Superior temporal gyrus (tissue), 1 donor: ENCODE measurements at regions not wholly inside any gene's neighbourhood (a gene's known extent, or its start where the extent isn't known, plus 50 kb on each side); places are given as distances from the start of the nearest gene placed in this dataset.
"Not testable (repeated sequence)": the region's sequence is repeated elsewhere in the genome, so short reads cannot be mapped to it uniquely, and the experiment has no call there.

Experiments
- DNase-seq: peaks from one replicate; pipeline ENCODE4 v3.0.0-alpha.2; 2016; ENCODE audit errors: extremely low spot score

DNA sequence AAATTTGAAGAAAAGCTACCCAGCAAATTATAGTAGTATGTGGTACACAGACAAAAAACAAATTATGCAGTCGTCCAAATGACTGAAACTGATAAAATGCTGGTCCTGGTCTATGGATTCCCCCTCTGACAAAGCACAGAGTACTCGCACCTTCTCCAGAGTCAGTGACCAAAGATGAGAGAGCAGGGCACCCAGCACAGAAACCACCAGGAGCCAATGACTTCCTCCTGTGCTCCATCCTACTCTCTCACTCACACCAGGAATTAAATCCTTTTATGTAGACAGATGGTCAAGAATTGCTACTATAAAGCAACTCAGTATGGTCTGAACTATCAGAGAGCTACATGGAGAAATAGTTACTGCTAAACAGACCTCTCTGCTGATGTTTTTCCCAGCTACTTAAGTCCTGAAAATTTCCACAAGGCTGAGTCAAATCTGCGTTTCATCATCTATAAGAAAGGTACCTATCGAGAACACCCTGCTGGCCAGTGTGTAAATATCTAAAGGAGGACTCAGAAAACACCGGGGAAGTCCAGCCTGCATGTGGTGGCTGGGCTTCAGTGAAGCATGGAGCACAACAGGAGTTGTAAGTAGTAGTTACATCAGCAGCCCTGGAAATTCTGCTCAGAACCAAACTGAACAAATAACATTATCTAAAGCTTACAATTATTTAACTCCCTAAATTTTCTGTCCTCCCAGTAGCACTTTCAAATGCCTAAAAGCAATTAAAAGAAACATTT lies 84.5 kb upstream of the FBXO28 start:
- not testable (repeated sequence) for DNase-seq

DNA sequence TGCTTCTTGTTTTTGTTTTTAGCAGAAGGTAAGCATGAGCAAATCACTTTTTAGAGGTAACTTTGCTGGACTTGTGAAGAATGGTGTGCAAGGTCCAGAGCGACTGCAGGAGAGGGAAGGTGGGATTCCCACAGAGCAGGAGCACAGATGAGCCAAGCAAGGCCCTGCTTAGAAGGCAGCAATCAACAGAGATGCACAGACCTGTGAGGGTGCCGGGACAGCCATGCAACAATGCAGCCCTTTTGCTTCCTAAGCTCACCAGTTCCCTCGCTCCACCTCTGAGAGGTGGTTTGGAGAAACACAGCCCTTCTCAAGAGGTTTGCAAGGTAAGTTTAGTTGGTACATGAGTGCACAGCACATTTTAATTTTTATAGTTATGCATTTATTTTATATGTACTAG lies 85.1 kb upstream of the FBXO28 start:
- not testable (repeated sequence) for DNase-seq

DNA sequence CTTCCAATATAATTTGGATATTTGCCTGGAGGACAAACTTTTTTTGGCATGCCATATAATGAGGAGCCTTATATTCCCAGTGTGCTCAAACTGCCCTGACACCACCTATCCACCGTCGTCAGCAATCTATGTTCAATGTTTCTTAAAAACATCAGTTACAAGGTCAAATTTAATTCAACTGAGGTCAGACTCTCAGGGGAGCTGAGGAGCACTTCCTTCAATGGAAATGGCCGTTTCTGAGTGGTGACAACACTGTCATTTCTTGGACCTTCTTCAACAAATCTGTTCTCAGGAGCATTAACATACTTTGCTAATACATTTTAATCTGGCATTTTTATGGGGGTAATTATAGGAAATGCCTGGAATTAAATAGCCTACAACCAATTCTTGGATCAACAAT lies 90.8 kb upstream of the FBXO28 start:
- DNase-seq = not testable (repeated sequence)

DNA sequence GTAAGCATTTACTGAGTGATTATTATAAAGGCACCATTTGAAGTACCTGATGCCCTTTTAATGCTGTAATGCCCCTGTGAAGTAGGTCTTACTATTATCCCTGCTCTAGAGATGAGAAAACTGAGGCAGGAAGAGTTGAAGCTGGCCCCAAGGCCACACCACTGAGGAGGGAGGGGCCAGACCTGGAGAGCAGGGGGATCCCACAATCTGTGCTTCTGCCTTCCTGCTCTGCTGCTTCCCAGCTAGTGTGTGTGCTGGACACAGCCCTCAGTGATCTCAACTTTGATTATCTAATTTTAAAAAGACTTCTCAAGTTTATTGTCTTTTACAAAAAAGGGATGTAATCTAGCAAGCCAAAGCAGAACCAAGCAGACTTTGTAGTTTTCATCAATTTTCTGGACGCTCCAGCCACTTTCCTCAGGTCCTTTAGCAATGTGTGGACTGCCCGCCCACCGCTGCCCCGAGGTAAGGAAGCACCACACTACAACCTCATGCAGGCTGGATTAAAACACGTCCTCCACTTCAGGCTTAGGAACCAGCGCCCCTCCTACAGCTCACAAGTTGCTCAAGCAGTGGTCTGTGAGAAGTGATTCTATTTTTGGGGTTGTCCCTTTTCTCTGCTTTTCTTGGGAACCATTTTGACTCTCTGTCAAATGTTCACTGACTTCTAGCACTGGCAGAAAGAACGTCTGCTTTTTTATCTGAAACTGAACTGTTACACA lies 91.5 kb upstream of the FBXO28 start:
- DNase-seq = not testable (repeated sequence)

DNA sequence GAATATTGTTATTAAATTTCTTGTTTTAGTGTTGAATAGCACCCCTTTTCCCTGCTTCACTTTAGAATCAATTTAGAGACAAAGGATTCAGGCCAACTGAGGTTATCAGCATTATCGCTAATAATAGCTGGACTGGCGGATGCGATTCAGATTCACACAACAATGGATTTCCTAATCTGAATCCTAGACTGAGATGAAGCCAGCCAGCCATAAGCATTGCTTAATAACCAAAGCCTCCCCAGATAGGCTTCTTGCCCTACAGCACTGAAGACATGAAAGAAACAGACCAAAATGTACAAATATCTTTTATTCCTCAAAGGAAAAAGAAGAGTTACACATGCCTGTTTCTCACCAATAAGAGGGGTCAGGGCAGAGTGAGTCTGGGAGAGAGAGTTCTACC lies 94.0 kb upstream of the FBXO28 start:
- not testable (repeated sequence) for DNase-seq

DNA sequence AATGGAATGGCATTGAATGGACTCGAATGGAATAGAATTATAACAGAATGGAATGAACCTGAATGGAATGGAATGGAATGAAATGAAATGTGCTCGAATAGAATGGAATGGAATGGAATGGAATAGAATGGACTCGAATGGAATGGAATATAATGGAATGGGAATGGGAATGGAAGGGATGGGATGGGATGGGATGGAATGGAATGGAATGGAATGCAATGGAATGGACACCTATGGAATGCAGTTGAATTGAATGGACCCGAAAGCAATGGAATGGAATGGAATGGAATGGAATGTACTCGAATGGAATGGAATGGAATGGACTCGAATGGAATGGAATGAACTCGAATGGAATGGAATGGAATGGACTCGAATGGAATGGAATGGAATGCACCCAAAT lies 98.1 kb upstream of the FBXO28 start:
- DNase-seq = not testable (repeated sequence)

DNA sequence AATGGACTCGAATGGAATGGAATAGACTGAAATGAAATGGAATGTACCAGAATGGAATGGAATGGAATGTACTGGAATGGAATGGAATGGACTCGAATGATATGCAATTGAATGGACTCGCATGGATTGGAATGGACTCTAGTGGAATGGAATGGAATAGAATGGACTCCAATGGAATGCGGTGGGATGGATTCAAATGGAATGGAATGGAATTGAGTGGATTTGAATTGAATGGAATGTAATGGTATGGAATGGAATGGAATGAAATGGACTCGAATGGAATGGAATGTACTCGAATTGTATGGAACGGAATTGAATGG lies 99.6 kb upstream of the FBXO28 start:
- no peak for DNase-seq

DNA sequence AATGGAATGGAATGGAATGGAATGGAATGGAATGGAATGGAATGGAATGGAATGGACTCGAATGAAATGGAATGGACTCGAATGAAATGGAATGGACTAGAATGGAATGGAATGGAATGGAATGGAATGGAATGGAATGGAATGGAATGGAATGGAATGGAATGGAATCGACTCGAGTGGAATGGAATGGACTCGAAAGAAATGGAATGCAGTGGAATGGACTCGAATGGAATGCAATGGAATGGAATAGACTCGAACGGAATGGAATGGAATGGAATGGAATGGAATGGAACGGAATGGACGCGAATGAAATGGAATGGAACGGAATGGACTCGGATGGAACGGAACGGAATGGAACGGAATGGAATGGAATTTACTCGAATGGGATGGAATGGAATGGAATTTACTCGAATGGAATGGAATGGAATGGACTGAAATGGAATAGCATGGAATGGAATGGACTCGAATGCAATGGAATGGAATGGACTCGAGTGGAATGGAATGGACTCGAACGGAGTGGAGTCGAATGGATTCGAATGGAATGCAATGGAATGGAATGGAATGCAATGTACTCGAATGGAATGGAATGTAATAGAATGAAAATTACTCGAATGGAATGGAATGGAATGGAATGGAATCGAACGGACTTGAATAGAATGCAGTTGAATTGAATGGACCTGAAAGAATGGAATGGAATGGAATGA lies 100.1 kb upstream of the FBXO28 start:
- not testable (repeated sequence) for DNase-seq

DNA sequence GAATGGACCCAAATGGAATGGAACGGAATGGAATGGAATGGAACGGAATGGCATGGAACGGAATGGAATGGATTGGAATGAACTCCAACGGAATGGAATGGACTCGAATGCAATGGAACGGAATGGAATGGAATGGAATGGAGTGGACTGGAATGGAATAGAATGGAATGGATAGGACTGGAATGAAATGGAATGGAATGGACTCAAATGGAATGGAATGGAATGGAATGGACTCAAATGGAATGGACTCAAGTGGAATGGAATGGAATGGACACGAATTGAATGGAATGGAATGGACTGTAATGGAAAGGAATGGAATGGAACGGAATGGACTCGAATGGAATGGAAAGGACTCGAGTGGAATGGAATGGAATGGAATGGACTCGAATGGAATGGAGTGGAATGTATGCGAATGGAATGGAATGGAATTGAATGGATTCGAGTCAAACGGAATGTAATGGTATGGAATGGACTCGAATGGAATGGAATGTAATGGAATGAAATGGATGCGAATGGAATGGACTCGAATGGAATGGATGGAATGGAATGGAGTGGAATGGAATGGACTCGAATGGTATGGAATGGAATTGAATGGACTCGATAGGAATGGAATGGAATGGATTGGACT lies 101.0 kb upstream of the FBXO28 start:
- DNase-seq = not testable (repeated sequence)

DNA sequence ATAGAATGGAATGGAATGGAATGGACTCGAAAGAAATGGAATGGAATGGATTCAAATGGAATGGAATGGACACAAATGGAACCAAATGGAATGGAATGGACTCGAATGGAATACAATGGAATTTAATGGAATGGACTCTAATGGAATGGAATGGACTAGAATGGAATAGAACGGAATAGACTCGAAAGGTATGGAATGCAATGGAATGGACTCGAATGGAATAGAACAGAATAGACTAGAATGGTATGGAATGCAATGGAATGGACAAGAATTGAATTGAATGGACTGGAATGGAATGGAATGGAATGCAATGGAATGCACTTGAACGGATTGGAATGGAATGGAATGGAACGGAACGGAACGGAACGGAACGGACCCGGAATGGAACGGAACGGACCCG lies 101.7 kb upstream of the FBXO28 start:
- DNase-seq = not testable (repeated sequence)

DNA sequence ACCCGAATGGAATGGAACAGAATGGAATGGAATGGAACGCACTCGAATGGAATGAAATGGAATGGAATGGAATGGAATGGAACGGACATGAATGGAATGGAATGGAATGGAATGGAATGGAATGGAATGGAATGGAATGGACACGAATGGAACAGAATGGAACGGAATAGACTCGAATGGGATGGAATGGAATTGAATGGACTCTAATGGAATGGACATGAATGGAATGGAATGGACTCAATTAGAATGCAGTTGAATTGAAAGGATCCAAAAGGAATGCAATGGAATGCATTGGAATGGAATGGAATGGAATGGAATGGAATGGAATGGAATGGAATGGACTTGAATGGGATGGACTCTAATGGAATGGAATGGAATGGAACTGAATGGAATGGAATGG lies 102.2 kb upstream of the FBXO28 start:
- not testable (repeated sequence) for DNase-seq

DNA sequence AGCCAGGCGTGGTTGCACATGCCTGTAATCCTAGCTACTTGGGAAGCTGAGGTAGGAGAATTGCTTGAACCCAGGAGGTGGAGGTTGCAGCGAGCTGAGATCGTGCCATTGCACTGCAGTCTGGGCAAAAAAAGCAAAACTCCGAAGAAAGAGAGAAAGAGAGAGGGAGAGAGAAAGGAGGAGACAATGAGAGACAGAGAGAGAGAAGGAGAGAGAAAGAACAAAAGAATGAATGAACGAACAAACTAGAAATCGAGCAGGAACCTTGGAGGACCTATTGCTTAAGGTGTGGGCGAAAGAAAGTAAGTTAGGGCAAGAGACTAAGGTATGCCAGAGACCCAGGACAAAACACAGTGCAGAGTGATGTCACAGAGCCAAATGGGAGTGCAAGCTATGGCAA lies 102.8 kb upstream of the FBXO28 start:
- not testable (repeated sequence) for DNase-seq

DNA sequence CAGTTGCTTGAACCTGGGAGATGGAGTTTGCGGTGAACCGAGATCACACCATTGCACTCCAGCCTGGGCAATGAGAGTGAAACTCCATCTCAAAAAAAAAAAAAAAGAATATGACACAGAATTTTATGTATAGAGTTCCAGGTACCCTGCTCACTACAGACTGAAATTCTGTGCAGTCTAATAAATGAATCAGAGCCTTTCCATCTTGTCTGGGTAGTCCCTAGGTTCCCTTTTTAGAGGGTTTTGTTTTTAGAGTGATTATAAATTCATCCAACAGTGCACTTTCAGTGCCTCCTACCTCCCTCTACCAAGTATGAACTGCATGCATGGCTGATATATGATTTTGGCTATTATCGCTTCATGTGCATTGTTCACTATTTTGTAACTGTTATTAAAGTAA lies 107.9 kb upstream of the FBXO28 start:
- DNase-seq = not testable (repeated sequence)

DNA sequence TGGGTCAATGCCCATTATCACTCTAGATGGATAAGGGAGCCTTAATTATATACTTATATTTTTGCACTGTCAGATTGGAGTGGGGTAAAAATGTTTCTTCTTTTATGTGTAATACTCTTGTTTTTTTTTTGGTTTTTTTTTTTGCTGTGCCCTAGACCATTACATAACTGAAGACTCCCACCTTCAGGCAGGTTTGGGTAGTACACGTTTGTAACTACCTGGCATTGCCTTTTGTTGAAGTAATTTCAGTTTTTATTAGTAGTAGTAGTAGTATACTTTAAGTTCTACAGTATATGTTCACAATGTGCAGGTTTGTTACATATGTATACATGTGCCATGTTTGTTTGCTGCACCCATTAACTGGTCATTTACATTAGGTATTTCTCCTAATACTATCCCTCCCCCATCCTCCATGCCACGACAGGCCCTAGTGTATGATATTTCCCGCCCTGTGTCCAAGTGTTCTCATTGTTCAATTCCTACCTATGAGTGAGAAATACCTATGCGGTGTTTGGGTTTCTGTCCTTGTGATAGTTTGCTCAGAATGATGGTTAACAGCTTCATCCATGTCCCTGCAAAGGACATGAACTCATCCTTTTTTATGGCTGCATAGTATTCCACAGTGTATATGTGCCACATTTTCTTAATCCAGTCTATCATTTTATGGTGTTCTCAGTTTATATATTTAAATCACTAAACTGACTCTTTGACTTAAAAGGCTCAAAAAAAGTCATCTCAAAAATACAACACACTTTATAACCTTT lies 109.2 kb upstream of the FBXO28 start:
- DNase-seq = not testable (repeated sequence)

DNA sequence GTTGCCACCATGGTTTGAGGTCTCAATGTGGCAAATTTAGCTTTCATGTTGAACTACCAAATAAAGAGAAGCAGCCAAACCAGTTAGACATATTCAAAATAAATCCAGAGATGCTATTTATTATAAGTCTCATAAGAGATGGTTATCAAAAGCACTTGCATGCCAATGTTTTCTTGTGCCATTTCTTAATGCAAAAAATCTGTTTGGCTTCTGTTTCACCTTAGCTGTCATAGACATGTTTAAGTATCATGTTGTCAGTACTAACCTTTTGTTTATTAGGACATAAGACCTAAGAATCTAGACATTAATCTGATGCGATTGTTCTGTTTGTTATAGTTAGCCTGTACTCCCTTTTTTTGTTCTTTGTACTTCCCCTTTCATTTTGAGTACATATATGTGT lies 110.0 kb upstream of the FBXO28 start:
- not testable (repeated sequence) for DNase-seq

DNA sequence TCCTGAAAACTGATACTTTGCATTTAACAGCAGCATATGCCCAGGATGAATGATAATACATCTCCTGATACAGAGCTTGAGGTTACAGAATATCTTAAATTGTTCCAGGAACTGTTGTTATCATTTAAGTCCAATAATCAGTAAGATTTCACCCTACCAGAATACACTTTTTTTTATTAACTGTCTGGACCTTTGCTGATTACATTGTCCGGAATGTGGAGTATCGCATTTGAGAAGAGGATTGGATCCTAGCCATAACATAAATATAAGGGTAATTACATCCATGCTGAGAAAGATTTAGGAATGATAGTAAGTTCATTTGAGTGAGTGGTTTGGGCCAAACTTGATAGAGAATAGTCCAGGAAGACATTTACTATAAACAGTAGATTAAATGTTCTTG lies 112.2 kb upstream of the FBXO28 start:
- not testable (repeated sequence) for DNase-seq

DNA sequence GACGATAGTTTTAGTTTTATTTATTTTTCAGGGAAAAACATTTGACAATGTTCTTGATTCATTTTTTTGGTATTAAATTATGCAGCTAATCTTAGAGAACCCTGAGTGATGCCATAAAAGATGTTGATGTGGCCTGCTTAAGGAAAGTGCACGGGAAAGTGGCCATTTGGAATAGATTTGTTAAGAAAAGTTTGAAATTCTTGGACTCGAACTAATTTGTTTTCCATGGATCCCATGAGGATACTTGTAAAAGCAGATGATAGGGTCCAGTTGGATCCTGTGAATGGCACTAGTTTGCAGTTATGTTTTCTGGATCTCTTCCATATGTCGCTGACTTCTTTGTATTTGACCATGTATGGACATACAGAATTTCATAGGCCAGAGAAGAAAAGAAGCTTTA lies 114.2 kb upstream of the FBXO28 start:
- DNase-seq = not testable (repeated sequence)

DNA sequence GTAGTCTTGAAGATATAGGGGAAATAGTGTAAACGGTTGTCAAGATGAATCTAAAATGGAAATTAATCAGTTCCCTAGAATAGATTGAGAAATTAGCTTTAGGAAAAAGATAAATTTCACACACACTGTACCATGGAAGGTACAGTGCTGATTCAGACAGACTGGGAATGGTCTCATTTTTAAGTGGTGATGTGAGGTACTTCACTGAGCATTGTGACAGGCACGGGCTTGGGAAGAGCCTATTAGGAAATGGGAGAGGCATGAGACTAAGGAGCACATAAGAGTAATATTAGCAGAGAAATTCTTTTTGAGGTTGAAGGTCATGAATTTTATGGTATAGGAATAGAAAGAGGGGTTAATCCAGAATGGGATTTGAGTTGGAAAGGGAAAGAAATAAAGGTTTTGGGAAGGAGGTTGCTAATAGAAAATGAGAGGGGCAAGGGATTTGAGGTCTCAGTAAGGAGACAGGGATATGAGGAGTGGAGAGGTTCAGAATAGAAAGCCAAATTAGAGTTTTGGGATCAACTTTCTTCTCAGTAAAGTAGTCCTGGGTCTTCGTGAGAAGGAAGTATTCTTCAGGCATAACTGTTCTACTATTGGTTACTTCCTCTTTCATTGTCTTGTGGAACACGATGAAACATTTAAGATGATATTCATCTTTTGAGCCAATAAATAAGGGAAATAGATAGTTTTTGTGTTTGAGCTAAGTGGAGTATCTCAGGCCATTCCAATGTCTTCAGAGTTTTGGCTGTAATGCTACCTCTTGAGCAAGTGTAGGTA lies 115.0 kb upstream of the FBXO28 start:
- DNase-seq = not testable (repeated sequence)

DNA sequence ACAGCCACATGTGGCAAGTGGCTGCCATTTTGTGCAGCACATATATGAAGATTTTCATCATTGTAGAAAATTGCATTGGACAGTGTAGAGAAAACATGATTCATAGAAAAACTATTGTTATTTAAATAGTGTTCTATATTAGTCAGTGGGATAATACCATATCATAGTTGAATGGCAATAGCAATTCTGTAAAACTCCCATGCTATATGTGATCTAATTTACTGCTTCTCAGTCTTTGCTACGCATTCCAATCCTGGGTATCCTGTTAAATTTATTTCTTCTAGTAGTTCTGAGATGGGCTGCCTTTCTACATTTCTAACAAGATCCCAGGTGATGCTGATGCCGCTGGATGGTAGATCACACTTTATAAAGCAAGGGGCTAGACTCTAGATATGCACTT lies 117.5 kb upstream of the FBXO28 start:
- DNase-seq = not testable (repeated sequence)

DNA sequence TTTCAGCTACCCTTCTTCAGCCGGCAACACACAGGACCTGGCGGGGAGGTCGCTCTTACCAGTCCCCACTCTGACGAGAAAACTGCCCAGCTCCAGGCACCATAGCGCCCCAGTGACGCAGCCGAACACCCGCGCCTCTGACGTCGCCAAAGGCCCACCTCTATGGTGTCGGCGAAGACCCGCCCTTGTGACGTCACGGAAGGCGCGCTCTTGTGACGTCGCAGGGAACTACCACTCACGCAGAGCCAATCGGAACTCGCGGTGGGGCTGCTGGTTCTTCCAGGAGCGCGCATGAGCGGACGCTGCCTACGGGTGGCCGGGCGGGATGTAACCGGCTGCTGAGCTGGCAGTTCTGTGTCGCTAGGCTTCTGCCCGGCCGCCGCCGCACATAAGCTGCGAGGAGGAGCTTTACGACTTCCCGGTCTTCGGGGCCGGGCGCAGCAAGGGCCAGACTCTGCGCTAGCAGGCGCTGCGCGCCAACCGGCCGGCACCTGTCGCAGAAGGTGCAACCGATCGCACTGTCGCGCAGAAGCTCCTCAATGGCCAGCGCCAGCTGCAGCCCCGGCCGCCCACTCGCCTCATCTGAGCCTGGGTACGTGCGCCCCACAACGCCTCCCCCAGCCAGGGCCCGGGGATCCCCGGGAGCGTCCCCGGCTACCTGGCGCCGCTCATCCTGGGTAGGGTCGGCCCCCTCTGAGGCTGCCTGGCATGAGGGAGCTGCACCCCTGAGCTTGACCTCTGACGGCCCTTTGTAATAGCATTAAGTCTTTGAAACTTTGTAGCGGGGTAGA lies 121.3 kb upstream of the FBXO28 start:
- peak; percentile 99 for DNase-seq
